ENCODE measurements at regions not wholly inside any gene's neighbourhood (a gene's known extent, or its start where the extent isn't known, plus 50 kb on each side); places are given as distances from the start of the nearest gene placed in this dataset.

- no peak overlapping the region for H3K27ac ChIP-seq
- TF ChIP-seq ZFX (IDR thresholded peaks at IDR 0.05; ENCODE audit: borderline replicate concordance) (no peak), CTCF (IDR thresholded peaks at IDR 0.05) (no peak)
Measured at GRCh38 chr14:56400109-56400825, 179.3 kb upstream of the TMEM260 start.

GRCh38 chr14:56412468-56413434 is 166.8 kb upstream of the TMEM260 start:
- H3K27ac ChIP-seq = no peak overlapping the region
- no peak for TF ChIP-seq CTCF (IDR thresholded peaks at IDR 0.05)
- no peak for TF ChIP-seq ZFX (IDR thresholded peaks at IDR 0.05; ENCODE audit: borderline replicate concordance)

- no peak overlapping the region for H3K27ac ChIP-seq
Measured at GRCh38 chr14:56413721-56414120, 165.9 kb upstream of the TMEM260 start.

GRCh38 chr14:56414236-56414635 is 165.4 kb upstream of the TMEM260 start:
- TF ChIP-seq CTCF (IDR thresholded peaks at IDR 0.05) (no peak), ZFX (IDR thresholded peaks at IDR 0.05; ENCODE audit: borderline replicate concordance) (no peak)
- H3K27ac ChIP-seq = no peak overlapping the region

More at GRCh38 chr14:56413721-56414120, 165.9 kb upstream of the TMEM260 start:
- no peak for TF ChIP-seq CTCF (IDR thresholded peaks at IDR 0.05)
- no peak for TF ChIP-seq ZFX (IDR thresholded peaks at IDR 0.05; ENCODE audit: borderline replicate concordance)

- no peak for TF ChIP-seq CTCF (IDR thresholded peaks at IDR 0.05)
Measured at GRCh38 chr14:56416213-56416612, 163.4 kb upstream of the TMEM260 start.

GRCh38 chr14:56417173-56417572 is 162.4 kb upstream of the TMEM260 start:
- TF ChIP-seq CTCF (IDR thresholded peaks at IDR 0.05) (no peak), ZFX (IDR thresholded peaks at IDR 0.05; ENCODE audit: borderline replicate concordance) (no peak)
- no peak overlapping the region for H3K27ac ChIP-seq

More at GRCh38 chr14:56416213-56416612, 163.4 kb upstream of the TMEM260 start:
- no peak overlapping the region for H3K27ac ChIP-seq

- no peak overlapping the region for H3K27ac ChIP-seq
- TF ChIP-seq ZFX (IDR thresholded peaks at IDR 0.05; ENCODE audit: borderline replicate concordance) (no peak), CTCF (IDR thresholded peaks at IDR 0.05) (no peak)
Measured at GRCh38 chr14:56419750-56420149, 159.8 kb upstream of the TMEM260 start.
